Esophagus muscularis mucosa (tissue), 4 donors: ENCODE measurements at regions not wholly inside any gene's neighbourhood (a gene's known extent, or its start where the extent isn't known, plus 50 kb on each side); places are given as distances from the start of the nearest gene placed in this dataset.

Experiments used
- EP300 ChIP-seq: sonication (generic); formaldehyde crosslinking; IDR thresholded peaks from one replicate; pipeline ENCODE4 v1.6.1; 2017; ENCODE audit warnings: antibody characterized with exemption
- POLR2A ChIP-seq: fragments of 450-650 bp; IDR thresholded peaks from one replicate; pipeline ENCODE4 v1.6.1; 2017; ENCODE audit warnings: antibody characterized with exemption, moderate library complexity, mild to moderate bottlenecking, low read depth
- POLR2AphosphoS5 ChIP-seq, 2 donors: sonication (generic); formaldehyde crosslinking; IDR thresholded peaks; one replicate each; pipeline ENCODE4 v1.6.1; 2017; ENCODE audit warnings: antibody characterized with exemption in 2 of 2
- TF ChIP-seq, protein P1 (sequence below), 3 experiments: fragments of 200-600 bp in 2 of 3; fragments of 450-650 bp in 1 of 3; sonication (generic) in 2 of 3; IDR thresholded peaks; one replicate each; pipeline ENCODE4 v1.5.1; 2017 to 2019; ENCODE audit warnings: antibody characterized with exemption in 3 of 3, mild to moderate bottlenecking in 2 of 3, moderate library complexity in 1 of 3

DNA sequence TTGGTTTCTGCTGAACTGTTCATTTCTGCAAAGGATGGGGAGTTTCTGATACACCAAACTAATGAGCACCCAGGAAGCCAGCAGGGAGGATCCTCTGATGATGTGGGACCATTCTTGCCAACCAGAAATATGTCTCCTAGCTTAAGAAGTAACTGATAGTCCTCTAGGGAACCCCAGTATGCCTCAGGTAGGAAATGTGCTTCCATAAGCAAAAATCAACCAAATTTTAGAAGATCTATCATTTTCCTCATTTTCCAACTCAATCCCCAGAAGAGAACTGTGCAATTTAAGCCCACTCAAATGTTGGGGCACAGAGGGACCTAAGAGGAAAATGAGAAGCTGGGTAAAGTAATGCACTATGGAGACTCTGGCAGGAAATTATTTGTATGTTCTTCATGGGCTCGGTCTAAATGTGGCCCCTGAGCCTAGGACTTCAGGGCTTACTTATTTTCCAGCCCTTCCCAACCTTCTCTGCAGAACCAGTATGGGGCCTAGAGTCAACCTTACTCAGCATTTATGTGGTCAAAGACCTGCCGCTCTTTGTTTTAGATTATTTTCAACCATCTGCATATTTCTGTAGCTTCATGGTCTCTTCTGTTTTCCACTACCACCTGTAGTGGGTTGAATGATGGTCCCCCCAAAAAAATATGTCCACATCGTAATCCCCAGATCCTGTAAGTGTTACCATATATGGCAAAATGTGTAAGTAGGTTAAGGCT, 359.8 kb upstream of the CDH4 start:
- TF ChIP-seq, protein P1, sequence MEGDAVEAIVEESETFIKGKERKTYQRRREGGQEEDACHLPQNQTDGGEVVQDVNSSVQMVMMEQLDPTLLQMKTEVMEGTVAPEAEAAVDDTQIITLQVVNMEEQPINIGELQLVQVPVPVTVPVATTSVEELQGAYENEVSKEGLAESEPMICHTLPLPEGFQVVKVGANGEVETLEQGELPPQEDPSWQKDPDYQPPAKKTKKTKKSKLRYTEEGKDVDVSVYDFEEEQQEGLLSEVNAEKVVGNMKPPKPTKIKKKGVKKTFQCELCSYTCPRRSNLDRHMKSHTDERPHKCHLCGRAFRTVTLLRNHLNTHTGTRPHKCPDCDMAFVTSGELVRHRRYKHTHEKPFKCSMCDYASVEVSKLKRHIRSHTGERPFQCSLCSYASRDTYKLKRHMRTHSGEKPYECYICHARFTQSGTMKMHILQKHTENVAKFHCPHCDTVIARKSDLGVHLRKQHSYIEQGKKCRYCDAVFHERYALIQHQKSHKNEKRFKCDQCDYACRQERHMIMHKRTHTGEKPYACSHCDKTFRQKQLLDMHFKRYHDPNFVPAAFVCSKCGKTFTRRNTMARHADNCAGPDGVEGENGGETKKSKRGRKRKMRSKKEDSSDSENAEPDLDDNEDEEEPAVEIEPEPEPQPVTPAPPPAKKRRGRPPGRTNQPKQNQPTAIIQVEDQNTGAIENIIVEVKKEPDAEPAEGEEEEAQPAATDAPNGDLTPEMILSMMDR (IDR thresholded peaks at IDR 0.05): no peak
- TF ChIP-seq POLR2A: no peak
- no peak for TF ChIP-seq POLR2AphosphoS5 (IDR thresholded peaks at IDR 0.05)
- no peak for TF ChIP-seq EP300
